Parathyroid adenoma (tissue), 2 donors: ENCODE measurements at regions not wholly inside any gene's neighbourhood (a gene's known extent, or its start where the extent isn't known, plus 50 kb on each side); places are given as distances from the start of the nearest gene placed in this dataset.
A peak's percentile ranks its signal among the peaks of the same experiment; 100 is the strongest.

Experiments
- H2AFZ ChIP-seq: fragments of 300-600 bp; sonication (generic); one replicate; pipeline ENCODE4 v1.7.0; 2017; ENCODE audit warnings: antibody characterized with exemption, mild to moderate bottlenecking
- H3K27ac ChIP-seq: fragments of 300-600 bp; sonication (generic); one replicate; pipeline ENCODE4 v1.7.0; 2017
- H3K27me3 ChIP-seq: fragments of 300-600 bp; sonication (generic); one replicate; pipeline ENCODE4 v1.7.0; 2017; ENCODE audit warnings: low read length; ENCODE audit not compliant: control insufficient read depth, insufficient read depth
- H3K36me3 ChIP-seq: fragments of 300-600 bp; sonication (generic); one replicate; pipeline ENCODE4 v1.7.0; 2017; ENCODE audit warnings: low read length; ENCODE audit not compliant: control insufficient read depth, insufficient read depth
- H3K4me1 ChIP-seq: fragments of 300-600 bp; sonication (generic); one replicate; pipeline ENCODE4 v1.7.0; 2017; ENCODE audit warnings: control low read depth
- H3K4me2 ChIP-seq: fragments of 300-600 bp; sonication (generic); one replicate; pipeline ENCODE4 v1.7.0; 2017; ENCODE audit warnings: low read length
- H3K4me3 ChIP-seq: fragments of 300-600 bp; sonication (generic); one replicate; pipeline ENCODE4 v1.7.0; 2017; ENCODE audit warnings: low read depth, low read length
- H3K79me2 ChIP-seq: fragments of 300-600 bp; sonication (generic); one replicate; pipeline ENCODE4 v1.7.0; 2017; ENCODE audit warnings: control low read depth
- H3K9ac ChIP-seq: fragments of 300-600 bp; sonication (generic); one replicate; pipeline ENCODE4 v1.7.0; 2017; ENCODE audit warnings: mild to moderate bottlenecking
- H3K9me3 ChIP-seq: fragments of 300-600 bp; sonication (generic); one replicate; pipeline ENCODE4 v1.7.0; 2017; ENCODE audit warnings: low read length; ENCODE audit not compliant: control insufficient read depth
- TF ChIP-seq, protein P1 (sequence below): fragments of 300-600 bp; sonication (generic); IDR thresholded peaks from one replicate; pipeline ENCODE4 v1.7.0; 2017; ENCODE audit warnings: antibody characterized with exemption, mild to moderate bottlenecking
- donor health status: primary hyperparathyroidism.

- no peaks in the 10 kb centered on the region for H3K27me3 ChIP-seq
- H2AFZ ChIP-seq: no peak overlapping the region
- H3K4me1 ChIP-seq: no peaks in the 10 kb centered on the region
- H3K27ac ChIP-seq: no peak overlapping the region
- H3K9me3 ChIP-seq: no peaks in the 10 kb centered on the region
- H3K79me2 ChIP-seq: no peaks in the 10 kb centered on the region
- H3K36me3 ChIP-seq: no peaks in the 10 kb centered on the region
- no peak overlapping the region for H3K4me2 ChIP-seq
- H3K9ac ChIP-seq: no peak overlapping the region
- TF ChIP-seq, protein P1, sequence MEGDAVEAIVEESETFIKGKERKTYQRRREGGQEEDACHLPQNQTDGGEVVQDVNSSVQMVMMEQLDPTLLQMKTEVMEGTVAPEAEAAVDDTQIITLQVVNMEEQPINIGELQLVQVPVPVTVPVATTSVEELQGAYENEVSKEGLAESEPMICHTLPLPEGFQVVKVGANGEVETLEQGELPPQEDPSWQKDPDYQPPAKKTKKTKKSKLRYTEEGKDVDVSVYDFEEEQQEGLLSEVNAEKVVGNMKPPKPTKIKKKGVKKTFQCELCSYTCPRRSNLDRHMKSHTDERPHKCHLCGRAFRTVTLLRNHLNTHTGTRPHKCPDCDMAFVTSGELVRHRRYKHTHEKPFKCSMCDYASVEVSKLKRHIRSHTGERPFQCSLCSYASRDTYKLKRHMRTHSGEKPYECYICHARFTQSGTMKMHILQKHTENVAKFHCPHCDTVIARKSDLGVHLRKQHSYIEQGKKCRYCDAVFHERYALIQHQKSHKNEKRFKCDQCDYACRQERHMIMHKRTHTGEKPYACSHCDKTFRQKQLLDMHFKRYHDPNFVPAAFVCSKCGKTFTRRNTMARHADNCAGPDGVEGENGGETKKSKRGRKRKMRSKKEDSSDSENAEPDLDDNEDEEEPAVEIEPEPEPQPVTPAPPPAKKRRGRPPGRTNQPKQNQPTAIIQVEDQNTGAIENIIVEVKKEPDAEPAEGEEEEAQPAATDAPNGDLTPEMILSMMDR: no peak
- H3K4me3 ChIP-seq: no peak overlapping the region
Observed at GRCh38 chr6:100283285-100283684, 181.4 kb downstream of the SIM1 start.

- Histone ChIP-seq H3K4me1 (no peaks in the 10 kb centered on the region), H3K27me3 (no peaks in the 10 kb centered on the region), H3K9me3 (no peaks in the 10 kb centered on the region), H3K79me2 (no peaks in the 10 kb centered on the region), H3K27ac (no peak overlapping the region), H3K4me3 (no peak overlapping the region), H3K36me3 (no peaks in the 10 kb centered on the region), H2AFZ (peak overlapping the region; percentile 38), H3K4me2 (peak overlapping the region; percentile 41), H3K9ac (no peak overlapping the region)
- TF ChIP-seq, protein P1: no peak
Observed at GRCh38 chr6:100281471-100281901, 183.2 kb downstream of the SIM1 start.

- Histone ChIP-seq H3K9ac (no peak overlapping the region), H3K36me3 (no peaks in the 10 kb centered on the region), H3K79me2 (no peaks in the 10 kb centered on the region), H3K27me3 (no peaks in the 10 kb centered on the region), H3K4me2 (no peak overlapping the region), H3K4me3 (no peak overlapping the region), H2AFZ (no peak overlapping the region), H3K4me1 (no peaks in the 10 kb centered on the region), H3K9me3 (no peaks in the 10 kb centered on the region), H3K27ac (no peak overlapping the region)
- TF ChIP-seq, protein P1: no peak
Observed at GRCh38 chr6:100276311-100277057, 188.2 kb downstream of the SIM1 start.

DNA sequence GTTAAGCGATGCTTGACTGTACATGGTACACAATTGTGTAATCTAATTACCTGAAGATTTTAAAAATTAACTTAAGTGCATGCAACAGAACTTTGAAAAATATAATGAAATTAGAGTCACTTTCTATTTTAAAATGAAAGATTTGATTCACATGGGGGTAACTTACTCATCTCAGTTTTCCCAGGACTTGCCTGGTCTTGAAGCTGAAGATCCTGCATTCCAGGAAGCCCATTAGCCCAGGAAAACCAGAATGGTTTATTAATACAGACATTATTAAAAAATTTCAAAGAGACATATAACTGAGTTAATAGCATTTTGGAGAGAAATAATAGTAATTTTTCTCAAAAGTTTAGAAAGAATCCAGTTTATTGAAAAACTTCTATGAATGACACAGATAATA, 190.6 kb downstream of the SIM1 start:
- H3K4me3 ChIP-seq: no peak overlapping the region
- H3K27ac ChIP-seq: no peak overlapping the region
- H3K36me3 ChIP-seq: no peaks in the 10 kb centered on the region
- H3K9ac ChIP-seq: no peak overlapping the region
- H2AFZ ChIP-seq: no peak overlapping the region
- no peaks in the 10 kb centered on the region for H3K9me3 ChIP-seq
- TF ChIP-seq, protein P1: no peak
- no peak overlapping the region for H3K4me2 ChIP-seq
- no peaks in the 10 kb centered on the region for H3K27me3 ChIP-seq
- H3K4me1 ChIP-seq: no peaks in the 10 kb centered on the region
- H3K79me2 ChIP-seq: no peaks in the 10 kb centered on the region

GRCh38 chr6:100271625-100272024, 193.1 kb downstream of the SIM1 start:
- Histone ChIP-seq H3K9me3 (no peaks in the 10 kb centered on the region), H3K27me3 (no peaks in the 10 kb centered on the region), H2AFZ (no peak overlapping the region), H3K36me3 (no peaks in the 10 kb centered on the region), H3K79me2 (no peaks in the 10 kb centered on the region), H3K4me2 (no peak overlapping the region), H3K9ac (no peak overlapping the region), H3K27ac (no peak overlapping the region), H3K4me3 (no peak overlapping the region), H3K4me1 (no peaks in the 10 kb centered on the region)
- TF ChIP-seq, protein P1: no peak
